Kidney (tissue), 13 donors: ENCODE measurements at regions not wholly inside any gene's neighbourhood (a gene's known extent, or its start where the extent isn't known, plus 50 kb on each side); places are given as distances from the start of the nearest gene placed in this dataset.

Source experiments
- DNase-seq, 5 donors: peaks; one replicate each; pipeline ENCODE4 v3.0.0-alpha.2; 2013 to 2020
- FAIRE-seq: peaks from 2 replicates; lab custom pipeline; 2012; peaks lifted over from hg19 to GRCh38; lab: Jason Lieb, UNC
- H3K27ac ChIP-seq, 2 donors: one replicate each; pipeline ENCODE4 v1.7.0; 2013; ENCODE audit warnings: low read depth in 2 of 2, low read length in 2 of 2, inconsistent platforms in 1 of 2
- H3K27me3 ChIP-seq: one replicate; pipeline ENCODE4 v1.7.1; 2013; ENCODE audit warnings: low read length, inconsistent platforms; ENCODE audit not compliant: control insufficient read depth, insufficient read depth
- H3K36me3 ChIP-seq, 3 donors: one replicate each; pipeline versions ENCODE4 v1.7.0 to v1.7.1; 2013; ENCODE audit warnings: low read length in 3 of 3, control low read depth in 1 of 3, inconsistent platforms in 1 of 3; ENCODE audit not compliant: insufficient read depth in 3 of 3, control insufficient read depth in 2 of 3
- H3K4me1 ChIP-seq, 3 donors: one replicate each; pipeline versions ENCODE4 v1.7.0 to v1.7.1; 2013; ENCODE audit warnings: low read length in 3 of 3, inconsistent platforms in 1 of 3, low read depth in 1 of 3; ENCODE audit not compliant: control insufficient read depth in 2 of 3, insufficient read depth in 2 of 3
- H3K4me3 ChIP-seq, 3 donors: one replicate each; pipeline versions ENCODE4 v1.7.0 to v1.8.1; 2013; ENCODE audit warnings: low read length in 3 of 3, control low read depth in 1 of 3, inconsistent platforms in 1 of 3
- H3K9ac ChIP-seq, 3 donors: one replicate each; pipeline versions ENCODE4 v1.7.0 to v1.7.1; 2013; ENCODE audit warnings: low read length in 3 of 3, control low read depth in 1 of 3, inconsistent platforms in 1 of 3
- H3K9me3 ChIP-seq, 3 donors: one replicate each; pipeline versions ENCODE4 v1.7.0 to v1.7.1; 2013; ENCODE audit warnings: low read length in 3 of 3, control low read depth in 1 of 3, inconsistent platforms in 1 of 3; ENCODE audit not compliant: control insufficient read depth in 2 of 3, insufficient read depth in 1 of 3
- intact Hi-C: fragments of 100-400 bp; cut with DNase I; formaldehyde crosslinking; loops from one replicate; pipeline ENCODE4 v1.11.1; 2022
- TF ChIP-seq, protein P1 (sequence below): IDR thresholded peaks from 3 replicates; pipeline ENCODE4 v1.5.1; 2012; ENCODE audit warnings: mild to moderate bottlenecking, moderate library complexity, borderline replicate concordance; ENCODE audit not compliant: insufficient read depth; ENCODE audit errors: extremely low read depth
- donor health status: control.
- donor health status: control.
- donor health status: control.
- donor health status: control.
- donor health status: control.
- donor health status: DM: yes; HTN: yes; CAD: no.
- donor health status: Normal renal cell carcinoma (clear cell type).

DNA sequence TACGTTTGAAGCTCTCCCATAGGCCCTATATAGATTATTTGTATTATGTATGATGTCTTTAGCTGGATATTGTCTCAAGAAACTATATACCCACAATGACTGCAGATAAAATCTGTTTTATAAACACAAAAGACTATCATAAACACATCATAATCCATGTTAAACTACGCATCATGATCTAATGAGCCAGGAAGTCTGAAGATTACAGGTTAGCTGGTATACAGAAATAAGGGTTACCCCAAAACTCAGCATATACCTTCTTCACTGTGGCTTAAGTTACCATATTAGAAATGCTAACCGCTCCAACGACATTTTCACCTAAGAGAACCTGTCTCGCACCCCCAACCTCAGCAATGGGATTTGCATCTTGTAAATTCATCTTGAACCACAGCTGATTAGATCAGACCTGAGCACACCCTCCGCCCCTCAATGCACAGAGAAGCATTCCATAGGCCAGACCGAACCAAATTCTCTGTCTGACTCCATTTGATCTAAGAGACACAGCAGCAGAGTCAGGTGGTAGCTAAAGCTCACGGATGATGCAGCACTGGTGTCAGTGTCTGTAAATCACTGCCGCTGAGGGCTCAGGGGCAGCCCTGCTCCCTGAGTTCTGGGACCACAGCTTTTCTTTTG lies 124.9 kb downstream of the NPY start:
- TF ChIP-seq, protein P1, sequence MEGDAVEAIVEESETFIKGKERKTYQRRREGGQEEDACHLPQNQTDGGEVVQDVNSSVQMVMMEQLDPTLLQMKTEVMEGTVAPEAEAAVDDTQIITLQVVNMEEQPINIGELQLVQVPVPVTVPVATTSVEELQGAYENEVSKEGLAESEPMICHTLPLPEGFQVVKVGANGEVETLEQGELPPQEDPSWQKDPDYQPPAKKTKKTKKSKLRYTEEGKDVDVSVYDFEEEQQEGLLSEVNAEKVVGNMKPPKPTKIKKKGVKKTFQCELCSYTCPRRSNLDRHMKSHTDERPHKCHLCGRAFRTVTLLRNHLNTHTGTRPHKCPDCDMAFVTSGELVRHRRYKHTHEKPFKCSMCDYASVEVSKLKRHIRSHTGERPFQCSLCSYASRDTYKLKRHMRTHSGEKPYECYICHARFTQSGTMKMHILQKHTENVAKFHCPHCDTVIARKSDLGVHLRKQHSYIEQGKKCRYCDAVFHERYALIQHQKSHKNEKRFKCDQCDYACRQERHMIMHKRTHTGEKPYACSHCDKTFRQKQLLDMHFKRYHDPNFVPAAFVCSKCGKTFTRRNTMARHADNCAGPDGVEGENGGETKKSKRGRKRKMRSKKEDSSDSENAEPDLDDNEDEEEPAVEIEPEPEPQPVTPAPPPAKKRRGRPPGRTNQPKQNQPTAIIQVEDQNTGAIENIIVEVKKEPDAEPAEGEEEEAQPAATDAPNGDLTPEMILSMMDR = no peak
- Histone ChIP-seq H3K4me3 (no peak overlapping the region), H3K9ac (no peak overlapping the region), H3K36me3 (no peaks in the 10 kb centered on the region), H3K9me3 (no peaks in the 10 kb centered on the region), H3K27me3 (no peaks in the 10 kb centered on the region), H3K4me1 (no peaks in the 10 kb centered on the region), H3K27ac (no peak overlapping the region)
- DNase-seq = peak in 1 of 5 donors; percentile 6
- intact Hi-C loops = no loop called here
- no peak for FAIRE-seq

DNA sequence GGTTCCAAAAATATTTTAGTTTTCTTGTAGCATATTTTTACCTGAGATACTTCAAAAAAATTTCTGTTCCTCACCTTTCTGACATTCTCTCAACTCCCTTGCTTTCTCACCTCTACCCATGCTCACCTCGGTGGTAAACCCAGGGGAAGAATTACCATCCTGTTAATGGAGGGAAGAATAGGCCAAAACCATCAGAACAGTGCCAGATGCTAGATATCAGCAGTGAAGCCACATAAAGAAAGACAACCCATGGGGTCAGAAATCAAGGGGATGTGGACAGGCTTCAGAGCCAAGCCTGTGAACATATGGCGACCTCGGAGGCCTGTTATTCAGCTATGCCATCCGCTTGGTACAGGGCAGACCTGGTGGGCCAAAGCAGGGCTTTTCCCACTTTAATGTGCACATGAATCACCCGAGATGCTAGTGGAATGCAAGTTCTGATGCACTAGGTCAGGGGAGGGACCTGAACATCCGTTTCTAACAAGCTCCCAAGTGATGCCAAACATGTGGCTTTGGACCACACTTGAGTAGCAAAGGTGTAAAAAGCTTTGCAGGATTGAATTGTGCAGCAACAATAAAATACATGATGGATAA lies 125.5 kb downstream of the NPY start:
- H3K27me3 ChIP-seq = no peaks in the 10 kb centered on the region
- DNase-seq = no peak
- H3K27ac ChIP-seq = no peak overlapping the region
- intact Hi-C loops = no loop called here
- no peaks in the 10 kb centered on the region for H3K9me3 ChIP-seq
- H3K36me3 ChIP-seq = no peaks in the 10 kb centered on the region
- no peak for FAIRE-seq
- H3K4me1 ChIP-seq = no peaks in the 10 kb centered on the region
- H3K4me3 ChIP-seq = no peak overlapping the region
- H3K9ac ChIP-seq = no peak overlapping the region
- TF ChIP-seq, protein P1 = no peak

DNA sequence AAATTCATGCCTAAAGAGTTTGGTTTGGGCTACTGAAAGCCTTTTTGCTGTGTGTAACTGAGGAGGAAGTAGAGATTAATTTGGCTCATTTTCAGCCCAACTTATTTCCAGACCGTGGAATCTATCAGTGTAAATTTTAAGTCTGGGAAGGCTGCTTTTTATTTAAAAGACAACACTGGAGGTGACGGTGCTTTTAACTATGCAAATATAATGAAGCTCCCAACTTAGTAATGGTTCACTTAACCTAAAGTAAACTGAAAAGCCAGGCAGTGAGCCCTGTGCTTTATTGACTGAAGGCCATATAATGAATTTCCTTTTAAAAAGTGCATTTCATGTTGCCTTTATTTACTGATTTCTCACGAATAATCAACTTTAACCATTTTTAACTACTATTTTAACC lies 127.2 kb downstream of the NPY start:
- Histone ChIP-seq H3K36me3 (no peaks in the 10 kb centered on the region), H3K27me3 (no peaks in the 10 kb centered on the region), H3K9ac (no peak overlapping the region), H3K4me1 (no peaks in the 10 kb centered on the region), H3K9me3 (no peaks in the 10 kb centered on the region), H3K4me3 (no peak overlapping the region), H3K27ac (no peak overlapping the region)
- no peak for DNase-seq
- intact Hi-C loops = no loop called here
- TF ChIP-seq, protein P1 = no peak
- FAIRE-seq = no peak
